ENCODE measurements at regions not wholly inside any gene's neighbourhood (a gene's known extent, or its start where the extent isn't known, plus 50 kb on each side); places are given as distances from the start of the nearest gene placed in this dataset.

- Histone ChIP-seq H3K9me3 (no peaks in the 10 kb centered on the region), H3K4me3 (no peak overlapping the region), H3K36me3 (replicated peaks in 1 of 2; ENCODE audit: insufficient read depth in 1 of 2, low read depth in 2 of 2) (no peaks in the 10 kb centered on the region), H3K27ac (no peak overlapping the region), H3K4me1 (no peaks in the 10 kb centered on the region), H3K27me3 (no peaks in the 10 kb centered on the region)
- ATAC-seq (no peak), DNase-seq (no peak)
- no peak for TF ChIP-seq POLR2A (IDR thresholded peaks at IDR 0.05)
- no peak for TF ChIP-seq CTCF (IDR thresholded peaks at IDR 0.05)
- intact Hi-C loops (cut with DNase I) = no loop called here
- WGBS, 2 donors = 58 to 61% methylated on average over 1 of the region's 1 CpG
Measured at GRCh38 chr7:16130111-16131110, 290.9 kb downstream of the CRPPA start.

- DNase-seq = no peak
- H3K9me3 ChIP-seq = no peaks in the 10 kb centered on the region
- H3K4me1 ChIP-seq = no peaks in the 10 kb centered on the region
- H3K27ac ChIP-seq = no peak overlapping the region
- intact Hi-C loops (cut with DNase I) = no loop called here
- ATAC-seq = no peak
- H3K36me3 ChIP-seq (replicated peaks in 1 of 2; ENCODE audit: insufficient read depth in 1 of 2, low read depth in 2 of 2) = no peaks in the 10 kb centered on the region
- 62 to 67% methylated on average over 4 of the region's 4 CpGs for WGBS, 2 donors
- no peak overlapping the region for H3K4me3 ChIP-seq
- no peaks in the 10 kb centered on the region for H3K27me3 ChIP-seq
- TF ChIP-seq CTCF (IDR thresholded peaks at IDR 0.05) (no peak), POLR2A (IDR thresholded peaks at IDR 0.05) (no peak)
Measured at GRCh38 chr7:16129431-16130110, 291.8 kb downstream of the CRPPA start.

- TF ChIP-seq POLR2A (IDR thresholded peaks at IDR 0.05) (no peak), CTCF (IDR thresholded peaks at IDR 0.05) (no peak)
- H3K4me1 ChIP-seq = no peaks in the 10 kb centered on the region
- H3K36me3 ChIP-seq (replicated peaks in 1 of 2; ENCODE audit: insufficient read depth in 1 of 2, low read depth in 2 of 2) = no peaks in the 10 kb centered on the region
- no peak for DNase-seq
- 85 to 86% methylated on average over 4 of the region's 4 CpGs for WGBS, 2 donors
- no peak overlapping the region for H3K4me3 ChIP-seq
- no peaks in the 10 kb centered on the region for H3K27me3 ChIP-seq
- no peak for ATAC-seq
- no peak overlapping the region for H3K27ac ChIP-seq
- H3K9me3 ChIP-seq = no peaks in the 10 kb centered on the region
- intact Hi-C loops (cut with DNase I) = no loop called here
Measured at GRCh38 chr7:16123117-16123770, 298.1 kb downstream of the CRPPA start.

GRCh38 chr7:16121876-16122390, 299.4 kb downstream of the CRPPA start:
- H3K4me3 ChIP-seq = no peak overlapping the region
- ATAC-seq (no peak), DNase-seq (no peak)
- no peak for TF ChIP-seq CTCF (IDR thresholded peaks at IDR 0.05)
- no peak for TF ChIP-seq POLR2A (IDR thresholded peaks at IDR 0.05)
- H3K27me3 ChIP-seq = no peaks in the 10 kb centered on the region
- intact Hi-C loops (cut with DNase I) = no loop called here
- H3K36me3 ChIP-seq (replicated peaks in 1 of 2; ENCODE audit: insufficient read depth in 1 of 2, low read depth in 2 of 2) = no peaks in the 10 kb centered on the region
- no peaks in the 10 kb centered on the region for H3K9me3 ChIP-seq
- no peak overlapping the region for H3K27ac ChIP-seq
- WGBS, 2 donors = 76 to 84% methylated on average over 3 of the region's 3 CpGs
- no peaks in the 10 kb centered on the region for H3K4me1 ChIP-seq
